Hematopoietic multipotent progenitor cell treated with erythropoietin and hydrocortisone succinate and interleukin-3 and kit ligand, for 6 days (in vitro differentiated cells): ENCODE measurements at regions not wholly inside any gene's neighbourhood (a gene's known extent, or its start where the extent isn't known, plus 50 kb on each side); places are given as distances from the start of the nearest gene placed in this dataset.
"Not testable (repeated sequence)": the region's sequence is repeated elsewhere in the genome, so short reads cannot be mapped to it uniquely, and the experiment has no call there.

Source experiments
- DNase-seq: peaks from one replicate; pipeline ENCODE4 v3.0.0-alpha.2; 2015

DNA sequence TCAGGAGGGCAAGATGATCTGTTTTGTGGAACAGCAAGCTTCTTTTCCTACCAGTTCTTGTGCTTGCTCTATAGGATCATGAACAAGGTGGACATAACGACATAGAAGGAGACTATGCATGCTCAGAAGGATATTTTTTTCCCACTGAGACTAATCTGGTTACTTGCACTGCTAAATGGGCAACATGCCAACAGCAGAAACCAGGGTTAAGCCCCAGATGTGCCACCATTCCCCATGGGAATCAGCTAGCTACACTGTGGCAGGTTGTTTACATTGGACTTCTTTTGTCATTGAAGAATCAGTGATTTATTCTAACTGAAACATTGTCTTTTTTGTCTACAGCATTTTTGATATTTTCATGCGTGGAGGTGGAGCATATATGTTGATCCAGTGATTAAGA, 165.6 kb downstream of the C4orf33 start:
- DNase-seq = no peak

DNA sequence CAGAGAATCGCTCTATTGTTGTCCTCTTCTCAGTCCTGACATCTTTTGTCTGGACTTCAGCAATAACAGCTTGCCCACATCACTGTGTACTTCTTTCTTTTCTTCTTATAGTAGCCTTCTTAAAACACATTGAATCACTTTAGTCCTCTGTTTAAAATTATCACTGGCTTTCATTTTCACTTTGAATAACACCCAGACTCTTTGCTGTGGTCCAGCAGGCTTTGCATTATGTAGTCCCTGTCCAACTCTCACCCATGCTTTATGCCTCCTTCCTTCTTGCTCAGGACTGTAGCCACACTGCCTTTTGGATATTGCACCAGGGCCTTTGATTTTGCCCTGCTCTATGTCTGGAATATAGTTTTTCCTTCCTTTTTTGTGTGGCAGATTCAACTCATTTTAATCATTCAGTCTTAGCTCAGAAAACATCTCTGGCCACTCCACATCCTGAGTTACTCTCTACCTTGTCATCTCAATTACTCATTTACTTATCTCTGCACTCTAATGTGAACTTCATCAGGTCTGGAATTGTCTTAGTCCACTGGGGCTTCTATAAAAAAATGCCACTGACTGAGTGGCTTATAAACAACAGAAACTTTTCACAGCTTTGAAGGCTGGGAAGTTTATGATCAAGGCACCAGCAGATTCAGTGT, 168.2 kb downstream of the C4orf33 start:
- DNase-seq = no peak

GRCh38 chr4:129278868-129279267, 182.9 kb downstream of the C4orf33 start:
- no peak for DNase-seq

DNA sequence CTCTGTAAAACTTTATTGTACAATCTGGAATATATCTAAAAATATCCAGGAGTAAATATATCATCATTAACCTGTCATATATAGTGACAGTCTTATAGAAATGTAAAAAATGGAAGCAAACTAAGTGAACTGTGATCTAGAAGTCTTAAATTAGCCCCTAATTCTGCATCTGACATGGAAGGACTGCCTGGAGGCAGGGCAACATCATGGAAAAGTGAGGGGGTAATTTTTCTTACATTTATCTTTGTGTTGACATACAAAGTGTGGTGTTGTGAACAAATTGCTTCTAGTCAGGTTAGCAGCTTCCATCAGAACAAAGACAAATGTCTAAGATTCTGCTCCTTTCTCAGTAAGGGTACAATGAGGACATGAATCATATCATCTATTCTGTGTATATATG, 186.3 kb downstream of the C4orf33 start:
- DNase-seq = no peak

- DNase-seq = not testable (repeated sequence)
Measured at GRCh38 chr4:129292194-129292593, 196.2 kb downstream of the C4orf33 start.

DNA sequence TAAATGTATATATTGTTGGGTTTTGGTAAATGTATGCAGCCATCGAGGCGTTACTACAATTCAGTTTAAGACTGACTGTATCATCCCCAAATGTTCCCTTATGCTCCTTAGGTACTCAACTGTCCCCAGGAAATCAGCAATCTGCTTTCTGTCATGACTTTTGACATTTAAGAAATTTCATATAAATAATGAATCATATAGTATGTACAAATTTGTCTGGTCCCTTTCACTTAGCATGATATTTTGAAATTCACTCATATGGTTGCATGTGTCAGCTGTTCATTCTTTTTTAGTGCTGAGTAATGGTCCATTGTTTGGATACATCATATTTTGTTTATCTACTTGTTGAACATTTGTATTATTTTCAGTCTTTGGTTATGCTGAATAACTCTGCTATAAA, 218.8 kb downstream of the C4orf33 start:
- DNase-seq = no peak

GRCh38 chr4:129322920-129323319, 227.0 kb downstream of the C4orf33 start:
- DNase-seq = no peak

GRCh38 chr4:129323658-129324057, 227.7 kb downstream of the C4orf33 start:
- DNase-seq = no peak

DNA sequence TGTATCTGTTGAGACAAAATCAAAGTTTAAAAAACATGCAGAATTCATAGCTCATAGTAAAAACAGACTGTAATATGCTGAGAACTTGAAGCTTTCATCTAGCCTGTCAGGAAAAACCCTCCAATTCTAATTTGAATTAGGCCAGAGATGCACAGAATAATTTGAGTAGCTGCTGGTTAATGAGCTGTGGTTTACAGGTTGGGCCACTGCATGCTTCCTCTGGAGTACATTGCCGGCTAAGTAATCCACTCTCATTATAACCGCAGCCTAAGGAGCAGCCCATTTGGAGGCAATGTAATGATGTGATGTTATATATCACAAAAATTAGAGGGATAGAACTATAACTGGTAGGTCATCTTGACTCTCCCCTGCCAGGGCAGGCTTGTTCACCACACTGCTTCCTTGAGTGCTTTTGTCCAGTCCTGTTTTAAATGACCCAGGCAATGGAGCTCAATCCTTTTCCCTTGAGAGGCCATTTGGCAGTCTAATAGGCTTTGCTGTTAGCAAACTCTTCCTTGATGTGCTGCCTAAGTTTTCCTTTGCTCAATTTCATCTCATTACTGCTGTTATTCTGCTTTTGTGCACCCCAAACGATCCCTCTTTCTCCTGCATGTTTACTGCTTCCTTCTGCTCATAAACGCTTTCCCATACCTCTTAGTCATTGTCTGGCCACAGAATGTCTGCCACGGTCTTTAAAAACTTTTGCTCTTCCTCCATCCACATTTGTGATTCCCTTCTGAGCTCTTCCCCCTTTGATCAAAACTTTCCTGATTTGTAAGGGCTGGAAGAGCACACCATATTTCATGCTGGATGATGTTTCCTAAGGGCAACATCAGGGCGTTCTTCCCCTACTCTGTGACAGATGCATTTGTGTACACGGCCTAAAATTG, 230.9 kb downstream of the C4orf33 start:
- no peak for DNase-seq

DNA sequence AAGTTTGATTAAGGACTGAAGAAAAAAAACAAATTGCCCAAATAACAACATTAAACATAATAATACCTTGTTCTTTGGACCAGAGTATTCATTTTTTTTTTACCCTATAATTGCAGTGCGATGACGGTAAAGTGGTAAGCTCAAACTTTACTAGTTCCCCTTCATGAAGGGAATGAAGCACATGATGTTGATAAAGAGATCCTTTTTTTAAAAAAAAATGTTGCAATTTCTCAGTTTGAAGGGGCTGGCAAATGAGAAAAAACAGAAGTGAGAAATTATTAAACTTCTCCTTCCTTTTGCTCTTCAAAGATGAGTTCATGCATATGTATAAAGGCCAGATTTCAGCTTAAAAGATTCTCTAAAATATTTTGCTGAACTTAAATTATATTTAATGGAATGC, 231.7 kb downstream of the C4orf33 start:
- DNase-seq = peak; percentile 14

GRCh38 chr4:129328162-129328561, 232.2 kb downstream of the C4orf33 start:
- DNase-seq = no peak

DNA sequence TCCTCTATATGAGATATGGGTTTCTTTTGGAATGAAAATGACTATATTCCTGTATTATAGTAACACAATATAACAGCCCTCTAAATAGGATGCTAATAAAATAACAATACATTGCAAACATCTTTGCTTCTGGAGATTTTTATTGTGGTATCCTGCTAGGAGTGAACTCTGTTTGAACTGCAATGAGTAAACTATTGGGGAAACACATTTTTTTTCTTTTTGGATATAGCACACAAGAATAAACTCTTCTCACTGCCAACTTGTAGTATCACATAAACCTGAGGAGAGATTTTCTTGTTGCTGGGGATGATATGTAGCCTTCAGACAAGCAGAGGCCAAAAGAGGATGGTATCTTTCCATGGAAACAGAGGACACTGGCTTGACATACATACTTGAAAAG, 238.2 kb downstream of the C4orf33 start:
- DNase-seq = no peak

- DNase-seq = no peak
Measured at GRCh38 chr4:129335276-129335675, 239.3 kb downstream of the C4orf33 start.

GRCh38 chr4:129335818-129336217, 239.9 kb downstream of the C4orf33 start:
- DNase-seq = no peak

- DNase-seq = no peak
Measured at GRCh38 chr4:129336457-129337227, 240.7 kb downstream of the C4orf33 start.

GRCh38 chr4:129337228-129337620, 241.3 kb downstream of the C4orf33 start:
- no peak for DNase-seq

DNA sequence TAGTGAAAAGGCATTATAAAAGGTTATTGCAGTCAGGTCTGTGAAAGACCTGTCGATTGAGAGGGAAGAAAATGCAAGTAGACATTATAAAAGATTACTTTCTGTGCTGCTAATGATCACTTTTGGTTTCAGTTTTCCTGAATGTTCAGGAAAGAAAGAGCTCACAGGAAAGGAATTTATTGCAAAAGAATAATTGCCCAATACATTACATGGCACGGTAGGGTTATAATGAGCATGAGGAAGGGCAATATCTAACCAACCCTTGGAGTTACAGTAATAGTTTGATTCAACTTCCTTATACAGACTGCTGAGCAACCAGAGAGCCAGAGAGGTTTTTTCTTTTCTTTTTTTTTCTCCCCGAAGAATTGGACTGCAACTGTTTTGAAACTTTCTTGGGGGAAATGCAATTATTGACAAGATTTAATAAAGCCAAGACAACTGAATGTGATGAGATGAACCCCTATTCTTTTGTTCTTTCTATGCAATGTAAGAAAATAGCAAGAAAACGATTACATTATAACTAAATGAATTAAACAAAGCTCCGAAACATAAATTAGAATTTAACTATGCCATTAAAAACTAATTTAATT, 247.0 kb downstream of the C4orf33 start:
- peak; percentile 32 for DNase-seq

DNA sequence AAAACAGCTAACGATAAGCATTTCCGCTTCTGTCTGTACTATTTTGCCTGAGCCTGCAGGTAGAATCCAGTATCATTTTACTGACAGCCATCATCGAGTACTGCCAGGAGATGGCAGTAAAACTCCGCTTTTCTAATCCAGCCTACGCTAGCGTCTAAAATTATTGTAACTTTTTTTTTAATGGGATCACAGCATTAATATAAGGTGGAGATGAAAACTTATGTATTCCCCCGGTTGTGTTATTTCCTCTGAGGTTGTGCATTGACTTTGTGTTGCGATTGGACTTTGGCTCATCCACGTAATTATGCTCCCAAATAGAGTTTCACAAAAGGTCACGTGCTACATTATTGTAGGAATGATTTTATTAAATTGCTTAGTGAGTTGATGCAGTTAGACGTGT, 248.1 kb downstream of the C4orf33 start:
- DNase-seq = peak; percentile 65

GRCh38 chr4:129345609-129346008, 249.7 kb downstream of the C4orf33 start:
- DNase-seq = no peak

DNA sequence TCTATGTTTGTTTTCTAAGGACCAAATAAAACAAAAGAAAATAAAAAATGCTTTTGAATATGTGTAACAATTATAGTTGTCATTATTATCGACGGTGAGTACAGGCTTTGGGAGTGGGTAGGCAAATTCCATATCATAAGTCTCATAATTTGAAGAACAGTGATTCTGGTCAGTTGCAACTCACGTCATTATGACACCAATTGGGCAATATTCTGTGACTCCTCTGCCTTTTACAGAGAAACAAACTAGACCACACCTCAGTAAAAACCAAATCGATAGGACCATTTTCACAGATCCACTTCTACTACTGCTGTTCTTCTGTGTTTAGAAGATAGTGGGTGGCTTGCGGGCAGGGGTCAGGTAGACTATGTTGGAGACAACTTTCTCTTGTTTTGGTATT, 250.1 kb downstream of the C4orf33 start:
- no peak for DNase-seq

- no peak for DNase-seq
Measured at GRCh38 chr4:129346734-129347133, 250.8 kb downstream of the C4orf33 start.

DNA sequence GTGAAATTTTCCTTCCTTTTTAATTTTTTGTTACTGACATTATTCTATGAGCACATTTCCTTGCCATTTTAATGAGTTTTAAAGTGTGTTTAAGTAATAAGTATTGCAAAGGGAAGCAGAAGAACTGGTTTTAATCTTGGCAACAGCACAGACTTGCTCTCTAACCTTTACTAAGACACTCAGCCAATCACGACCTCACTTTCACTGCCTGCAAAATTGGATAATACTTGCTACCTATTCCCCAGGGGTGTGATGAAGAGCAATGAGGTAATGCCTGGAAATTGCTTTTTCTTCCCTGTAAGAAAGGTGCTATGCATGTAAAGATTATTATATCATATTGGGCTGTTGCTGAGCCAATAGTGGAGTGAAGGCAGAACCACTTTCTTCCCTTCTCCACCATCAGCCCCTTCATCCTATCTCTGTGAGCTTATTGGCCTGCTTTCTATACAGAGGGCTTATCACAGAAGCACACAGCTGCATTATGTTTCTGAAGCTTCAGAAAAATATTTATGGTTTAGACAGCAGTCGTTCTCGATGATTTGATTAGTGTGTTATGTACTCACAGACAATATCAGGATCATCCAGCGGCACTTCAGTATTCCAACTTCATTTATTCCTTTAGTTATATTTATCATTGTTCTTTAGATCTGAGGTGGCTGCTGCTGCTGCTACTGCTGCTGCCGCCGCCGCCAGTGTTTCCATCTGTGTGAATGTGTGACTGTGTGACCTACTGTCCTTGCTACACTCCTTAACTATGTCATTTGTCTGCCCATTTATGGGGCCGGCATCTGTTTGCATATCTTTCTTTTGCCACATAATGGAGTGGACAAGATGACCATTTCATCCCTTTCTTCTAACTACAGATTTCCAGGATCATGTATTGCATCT, 255.1 kb downstream of the C4orf33 start:
- no peak for DNase-seq
